Large intestine (tissue), 3 donors: ENCODE measurements at regions not wholly inside any gene's neighbourhood (a gene's known extent, or its start where the extent isn't known, plus 50 kb on each side); places are given as distances from the start of the nearest gene placed in this dataset.
"Not testable (repeated sequence)": the region's sequence is repeated elsewhere in the genome, so short reads cannot be mapped to it uniquely, and the experiment has no call there.

Experiments
- DNase-seq, 2 donors: peaks; one replicate each; pipeline versions ENCODE4 v3.0.0 to v3.0.0-alpha.2; 2013
- H3K27ac ChIP-seq: one replicate; pipeline ENCODE4 v1.5.1; 2013; ENCODE audit warnings: low read length
- H3K27me3 ChIP-seq: 2 replicates; pipeline ENCODE4 v1.6.1; 2013; ENCODE audit warnings: low read length; ENCODE audit not compliant: control insufficient read depth, insufficient read depth
- H3K36me3 ChIP-seq: 2 replicates; pipeline ENCODE4 v1.6.1; 2013; ENCODE audit warnings: low read length; ENCODE audit not compliant: control insufficient read depth, insufficient read depth
- H3K4me1 ChIP-seq: one replicate; pipeline ENCODE4 v1.6.1; 2013; ENCODE audit warnings: low read length; ENCODE audit not compliant: control insufficient read depth, insufficient read depth
- H3K4me3 ChIP-seq: one replicate; pipeline ENCODE4 v1.5.1; 2013; ENCODE audit warnings: low read length
- H3K9me3 ChIP-seq: one replicate; pipeline ENCODE4 v1.6.1; 2013; ENCODE audit warnings: mild to moderate bottlenecking, low read depth, low read length, moderate library complexity; ENCODE audit not compliant: control insufficient read depth
- WGBS: methylation state at CpG from one replicate; pipeline ENCODE4 v1.1.5; 2013; ENCODE audit warnings: low lambda C conversion rate; ENCODE audit not compliant: insufficient coverage; 5-methylcytosine and 5-hydroxymethylcytosine counted together

GRCh38 chr6:49001856-49002541 is 461.1 kb downstream of the MMUT start:
- Histone ChIP-seq H3K36me3 (no peaks in the 10 kb centered on the region), H3K9me3 (no peaks in the 10 kb centered on the region), H3K27ac (no peak overlapping the region), H3K4me1 (no peaks in the 10 kb centered on the region), H3K4me3 (no peak overlapping the region), H3K27me3 (no peaks in the 10 kb centered on the region)
- no peak for DNase-seq

- Histone ChIP-seq H3K4me3 (no peak overlapping the region), H3K27me3 (no peaks in the 10 kb centered on the region), H3K27ac (no peak overlapping the region), H3K36me3 (no peaks in the 10 kb centered on the region), H3K4me1 (no peaks in the 10 kb centered on the region), H3K9me3 (no peaks in the 10 kb centered on the region)
- no peak for DNase-seq
Measured at GRCh38 chr6:48998574-48998973, 464.5 kb downstream of the MMUT start.

GRCh38 chr6:48996461-48997119 is 466.5 kb downstream of the MMUT start:
- H3K4me1 ChIP-seq = no peaks in the 10 kb centered on the region
- H3K27ac ChIP-seq = no peak overlapping the region
- no peaks in the 10 kb centered on the region for H3K36me3 ChIP-seq
- H3K4me3 ChIP-seq = no peak overlapping the region
- WGBS = 80% methylated on average over 1 of the region's 6 CpGs
- H3K9me3 ChIP-seq = no peaks in the 10 kb centered on the region
- H3K27me3 ChIP-seq = no peaks in the 10 kb centered on the region
- DNase-seq = no peak

- DNase-seq = no peak
- no peak overlapping the region for H3K4me3 ChIP-seq
- H3K27ac ChIP-seq = no peak overlapping the region
- peaks cover 8% of the 10 kb centered on the region for H3K9me3 ChIP-seq
- H3K27me3 ChIP-seq = no peaks in the 10 kb centered on the region
- no peaks in the 10 kb centered on the region for H3K36me3 ChIP-seq
- WGBS = 67% methylated on average over 1 of the region's 2 CpGs
- no peaks in the 10 kb centered on the region for H3K4me1 ChIP-seq
Measured at GRCh38 chr6:48994811-48995210, 468.2 kb downstream of the MMUT start.

- H3K9me3 ChIP-seq = peaks cover 13% of the 10 kb centered on the region
- H3K27me3 ChIP-seq = no peaks in the 10 kb centered on the region
- no peak for DNase-seq
- no peaks in the 10 kb centered on the region for H3K36me3 ChIP-seq
- H3K4me3 ChIP-seq = no peak overlapping the region
- WGBS = no CpG with 5 or more reads among the region's 5 CpGs
- H3K27ac ChIP-seq = no peak overlapping the region
- no peaks in the 10 kb centered on the region for H3K4me1 ChIP-seq
Measured at GRCh38 chr6:48990739-48991138, 472.3 kb downstream of the MMUT start.

- H3K36me3 ChIP-seq = no peaks in the 10 kb centered on the region
- H3K27ac ChIP-seq = no peak overlapping the region
- WGBS = 80% methylated on average over 2 of the region's 4 CpGs
- H3K27me3 ChIP-seq = no peaks in the 10 kb centered on the region
- H3K9me3 ChIP-seq = peaks cover 23% of the 10 kb centered on the region
- H3K4me3 ChIP-seq = no peak overlapping the region
- DNase-seq = no peak
- no peaks in the 10 kb centered on the region for H3K4me1 ChIP-seq
Measured at GRCh38 chr6:48986845-48987244, 476.2 kb downstream of the MMUT start.

GRCh38 chr6:48986105-48986504 is 476.9 kb downstream of the MMUT start:
- DNase-seq = no peak
- Histone ChIP-seq H3K27ac (no peak overlapping the region), H3K4me3 (no peak overlapping the region), H3K27me3 (no peaks in the 10 kb centered on the region), H3K4me1 (no peaks in the 10 kb centered on the region), H3K9me3 (peaks cover 23% of the 10 kb centered on the region), H3K36me3 (no peaks in the 10 kb centered on the region)
- no CpG with 5 or more reads among the region's 2 CpGs for WGBS

GRCh38 chr6:48985025-48985424 is 478.0 kb downstream of the MMUT start:
- H3K27ac ChIP-seq = no peak overlapping the region
- no peak for DNase-seq
- H3K27me3 ChIP-seq = no peaks in the 10 kb centered on the region
- H3K9me3 ChIP-seq = peaks cover 17% of the 10 kb centered on the region
- no peaks in the 10 kb centered on the region for H3K4me1 ChIP-seq
- 80% methylated on average over 1 of the region's 6 CpGs for WGBS
- H3K36me3 ChIP-seq = no peaks in the 10 kb centered on the region
- H3K4me3 ChIP-seq = no peak overlapping the region

GRCh38 chr6:48983968-48984367 is 479.1 kb downstream of the MMUT start:
- no CpG with 5 or more reads among the region's 20 CpGs for WGBS
- H3K27me3 ChIP-seq, H3K4me1 ChIP-seq, H3K36me3 ChIP-seq, H3K4me3 ChIP-seq, H3K27ac ChIP-seq, DNase-seq: not testable (repeated sequence)
- H3K9me3 ChIP-seq = peaks cover 10% of the 10 kb centered on the region

- Histone ChIP-seq H3K27me3 (no peaks in the 10 kb centered on the region), H3K27ac (no peak overlapping the region), H3K36me3 (no peaks in the 10 kb centered on the region), H3K4me3 (no peak overlapping the region), H3K4me1 (no peaks in the 10 kb centered on the region), H3K9me3 (peaks cover 10% of the 10 kb centered on the region)
- DNase-seq = no peak
- WGBS = no CpG with 5 or more reads among the region's 17 CpGs
Measured at GRCh38 chr6:48983377-48983776, 479.7 kb downstream of the MMUT start.

- Histone ChIP-seq H3K4me3 (no peak overlapping the region), H3K27ac (no peak overlapping the region), H3K27me3 (no peaks in the 10 kb centered on the region), H3K36me3 (no peaks in the 10 kb centered on the region), H3K4me1 (no peaks in the 10 kb centered on the region), H3K9me3 (peaks cover 10% of the 10 kb centered on the region)
- no peak for DNase-seq
- WGBS = no CpG with 5 or more reads among the region's 2 CpGs
Measured at GRCh38 chr6:48979806-48980205, 483.2 kb downstream of the MMUT start.
